ENCODE measurements at regions not wholly inside any gene's neighbourhood (a gene's known extent, or its start where the extent isn't known, plus 50 kb on each side); places are given as distances from the start of the nearest gene placed in this dataset.

DNA sequence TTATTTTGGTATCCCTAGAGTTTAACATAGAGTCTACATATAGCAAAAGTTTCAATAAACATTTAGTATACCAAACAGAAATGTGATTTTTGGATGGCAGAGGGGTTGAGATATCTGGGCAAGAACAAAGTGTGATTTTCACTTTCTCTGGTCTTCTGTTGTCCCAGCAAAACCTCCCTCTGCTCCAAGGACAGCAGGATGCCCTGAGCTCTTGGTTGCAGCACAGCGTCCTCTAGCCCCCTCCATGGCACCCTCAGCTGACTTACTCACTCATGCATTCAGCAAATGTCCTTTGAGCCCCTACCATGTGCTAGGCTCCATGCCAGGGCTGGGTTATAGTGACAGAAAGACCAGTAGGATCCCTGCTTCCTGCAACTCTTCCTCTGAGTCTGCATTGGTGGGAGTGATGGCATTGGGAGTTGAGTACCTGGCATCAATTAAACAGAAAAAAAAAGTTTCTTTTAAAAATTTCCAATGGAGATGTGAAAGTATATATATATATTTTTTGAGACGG, 104.8 kb upstream of the UBL3 start:
- no peak for DNase-seq (ENCODE audit: low read depth in 2 of 2)

DNA sequence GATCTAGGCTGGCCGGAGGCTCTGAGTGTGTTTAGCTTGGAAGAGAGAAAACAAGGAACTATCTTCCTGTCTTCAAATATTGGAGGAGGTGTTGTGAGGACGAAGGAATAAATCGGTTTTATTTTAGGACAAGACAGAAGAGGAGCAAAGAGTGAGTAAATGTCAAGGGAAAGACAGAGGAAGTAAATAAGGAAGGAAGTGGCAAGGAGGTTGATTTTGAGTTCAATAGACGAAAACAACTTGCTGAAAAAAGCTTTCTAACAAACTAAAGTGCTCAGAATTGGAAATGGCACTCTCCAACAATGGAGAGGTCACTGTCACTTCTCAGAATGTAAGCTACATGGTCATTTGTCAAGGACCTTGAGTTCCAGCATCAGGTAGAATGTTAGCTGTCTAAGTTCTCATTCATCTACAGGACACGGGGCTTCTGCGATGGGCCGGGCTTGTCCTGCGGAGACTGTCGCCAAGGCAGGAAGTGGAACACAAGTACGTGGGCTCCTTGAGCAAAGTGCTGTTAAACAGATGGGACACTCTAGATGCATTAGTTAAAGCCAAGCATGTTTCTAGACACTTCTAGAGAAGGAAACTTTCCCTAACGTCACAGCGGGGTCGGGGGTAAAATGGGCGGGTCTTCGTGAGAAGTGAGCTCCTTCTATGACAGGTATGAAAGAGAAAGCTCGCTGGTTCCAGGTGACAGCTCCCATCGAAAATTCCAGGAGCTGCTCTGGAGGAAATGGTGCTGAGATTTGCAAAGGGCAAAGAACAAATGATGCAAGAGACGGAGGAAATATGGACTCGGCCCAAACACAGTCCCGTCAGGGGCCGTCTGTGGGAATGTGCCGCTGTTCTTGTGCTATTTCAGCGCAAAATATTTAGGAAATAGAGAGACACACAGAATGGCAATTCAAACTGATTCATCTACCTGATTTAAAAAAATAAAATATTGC, 103.9 kb upstream of the UBL3 start:
- DNase-seq (ENCODE audit: low read depth in 2 of 2): no peak

DNA sequence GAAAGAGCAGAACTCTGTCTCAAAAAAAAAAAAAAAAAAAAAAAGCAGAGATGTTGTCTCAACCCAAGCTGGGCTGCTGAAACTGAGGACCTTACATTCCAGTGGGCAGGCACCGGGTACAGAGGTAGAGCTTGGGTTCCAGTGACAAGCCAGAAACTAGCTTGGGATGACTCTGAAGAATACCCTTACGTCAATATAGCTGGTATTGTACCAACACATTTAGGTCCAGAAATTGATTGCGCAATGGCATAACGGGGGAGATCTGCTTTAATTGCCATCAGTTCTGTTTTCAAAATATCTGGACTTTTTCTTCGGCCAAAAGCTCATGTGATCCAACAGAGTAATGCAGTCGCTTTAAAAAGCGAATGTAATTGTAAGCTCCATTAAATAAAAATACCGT, 103.1 kb upstream of the UBL3 start:
- DNase-seq (ENCODE audit: low read depth in 2 of 2): no peak

DNA sequence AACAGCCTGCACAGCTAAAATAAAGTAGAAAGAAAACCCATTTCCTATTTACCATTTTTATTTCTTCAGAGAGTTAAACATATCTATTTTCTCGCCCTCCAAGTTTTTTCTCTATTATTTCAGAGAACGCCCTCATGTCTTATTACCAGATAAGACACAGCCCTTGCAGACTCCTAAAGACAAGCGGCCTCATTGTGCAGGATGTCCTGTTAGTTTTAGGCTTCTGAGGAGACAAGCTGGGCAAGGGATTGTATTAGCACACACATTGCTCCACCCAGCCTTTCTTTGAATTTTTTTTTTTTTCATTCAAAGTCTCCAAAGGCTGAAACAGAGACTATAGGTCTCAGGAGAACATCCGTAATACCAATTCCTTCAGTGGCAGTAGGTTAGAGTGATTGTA, 101.8 kb upstream of the UBL3 start:
- DNase-seq (ENCODE audit: low read depth in 2 of 2): no peak

DNA sequence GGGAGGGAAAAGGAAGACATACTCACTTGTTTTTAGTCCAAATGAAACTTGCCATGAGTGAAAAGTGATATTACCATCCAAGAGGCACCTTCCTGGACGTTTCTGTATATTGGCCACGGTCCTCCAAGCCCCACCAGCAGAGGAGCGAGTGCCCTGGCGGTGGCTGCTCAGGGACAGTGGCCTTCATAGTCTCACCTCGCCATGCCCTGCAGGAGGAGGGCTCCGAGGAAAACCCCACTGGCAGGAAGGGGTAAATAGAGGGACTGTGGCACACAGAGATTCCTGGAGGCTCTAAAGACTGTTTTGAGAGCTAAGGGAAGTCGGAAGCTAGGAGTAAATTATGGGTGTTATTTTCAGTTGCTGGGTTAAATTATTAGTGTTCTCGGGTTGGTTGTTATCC, 98.4 kb upstream of the UBL3 start:
- DNase-seq (ENCODE audit: low read depth in 2 of 2): no peak

DNA sequence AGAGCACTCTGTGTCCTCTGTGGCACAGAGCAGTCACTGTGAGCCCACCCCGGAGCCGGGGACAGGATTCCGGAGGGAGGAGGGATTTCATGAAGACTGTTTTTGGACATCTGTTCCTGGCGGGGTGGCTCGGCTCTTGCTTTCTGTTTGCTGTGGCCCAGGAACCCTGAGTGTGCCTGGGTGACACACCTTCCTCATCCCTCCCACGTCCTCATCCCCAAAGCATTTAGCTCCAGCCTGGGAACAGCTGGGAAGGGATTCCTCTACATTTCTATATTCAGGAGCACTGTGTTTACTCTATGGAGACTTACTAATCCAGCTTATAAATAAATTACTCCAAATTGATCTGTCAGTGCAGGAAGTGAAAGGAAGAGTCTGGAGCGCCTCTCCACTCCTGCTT, 97.8 kb upstream of the UBL3 start:
- no peak for DNase-seq (ENCODE audit: low read depth in 2 of 2)

DNA sequence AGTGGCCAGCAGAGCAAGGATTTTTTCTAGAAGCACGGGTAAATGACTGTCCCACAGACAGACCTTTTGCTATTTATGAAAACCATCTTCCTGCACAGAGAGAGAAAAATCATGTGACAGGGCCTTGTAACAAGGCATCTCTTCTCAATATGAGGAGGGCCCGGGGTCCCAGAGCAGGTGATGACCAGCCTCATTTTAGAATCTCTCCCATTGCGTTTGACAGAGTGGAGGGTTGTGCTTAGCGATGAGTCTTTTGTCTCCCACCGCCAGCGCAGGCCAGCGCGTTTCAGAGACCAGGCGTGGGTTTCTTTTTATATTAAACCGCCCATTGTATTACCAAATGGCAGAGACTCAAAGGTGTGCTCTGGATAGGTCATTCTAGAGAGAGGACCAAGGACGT, 97.4 kb upstream of the UBL3 start:
- DNase-seq (ENCODE audit: low read depth in 2 of 2): no peak

DNA sequence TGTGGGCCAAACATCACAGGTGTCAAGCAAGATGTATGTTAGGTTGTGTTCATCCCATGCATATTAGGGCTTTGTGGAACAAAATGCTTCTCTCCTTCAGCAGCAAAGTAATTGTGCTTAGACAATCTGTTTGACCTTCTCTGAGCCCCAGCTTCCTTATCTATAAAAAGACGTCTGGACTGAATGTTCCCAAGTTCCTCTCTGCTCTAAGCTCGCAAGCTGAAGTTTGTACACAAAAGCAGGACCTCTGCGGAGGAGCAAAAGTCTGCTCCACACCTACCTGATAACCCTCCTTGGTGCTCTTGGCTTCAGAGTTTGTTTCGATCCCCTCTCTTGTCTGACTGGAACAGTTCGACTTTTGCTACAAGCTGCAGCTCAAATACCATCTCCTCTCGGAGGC, 95.7 kb upstream of the UBL3 start:
- no peak for DNase-seq (ENCODE audit: low read depth in 2 of 2)

DNA sequence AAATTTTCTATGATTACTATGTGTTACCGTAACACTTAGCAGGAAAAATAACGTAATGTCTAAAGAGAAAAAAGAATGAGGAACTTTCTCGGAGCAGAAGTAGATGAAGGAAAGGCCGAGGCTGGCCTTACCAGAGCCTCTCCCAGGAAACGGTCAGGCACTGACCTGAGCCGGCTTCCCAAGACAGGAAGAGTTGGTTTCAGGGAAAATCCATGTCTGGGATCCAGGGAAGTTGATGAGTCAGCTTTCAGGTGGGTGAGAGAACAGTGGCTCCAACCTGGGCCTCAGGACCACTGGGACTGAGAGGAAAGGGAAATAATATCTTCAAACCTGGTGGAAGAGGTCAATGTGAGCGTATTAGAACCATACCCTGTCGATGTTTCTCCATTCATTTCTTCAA, 93.3 kb upstream of the UBL3 start:
- DNase-seq (ENCODE audit: low read depth in 2 of 2): no peak

DNA sequence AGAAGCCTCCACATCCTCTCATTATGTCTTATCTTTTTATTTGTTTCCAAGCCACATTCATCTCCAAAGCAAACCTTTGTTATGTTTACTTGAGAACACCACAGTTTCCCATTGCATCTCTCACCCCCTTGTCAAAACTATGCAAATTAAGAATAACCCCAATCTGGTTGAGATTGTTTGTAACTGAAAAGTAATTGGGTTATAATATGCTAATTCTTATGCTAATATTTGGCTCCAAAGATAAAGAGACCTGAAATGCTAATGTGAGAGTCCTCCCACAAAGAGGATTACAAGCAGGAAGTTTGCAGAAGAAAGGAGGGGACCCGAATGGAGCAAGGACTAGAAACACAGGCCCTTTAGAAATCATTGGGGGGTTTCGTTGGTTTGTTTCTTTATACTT, 92.9 kb upstream of the UBL3 start:
- DNase-seq (ENCODE audit: low read depth in 2 of 2): no peak

DNA sequence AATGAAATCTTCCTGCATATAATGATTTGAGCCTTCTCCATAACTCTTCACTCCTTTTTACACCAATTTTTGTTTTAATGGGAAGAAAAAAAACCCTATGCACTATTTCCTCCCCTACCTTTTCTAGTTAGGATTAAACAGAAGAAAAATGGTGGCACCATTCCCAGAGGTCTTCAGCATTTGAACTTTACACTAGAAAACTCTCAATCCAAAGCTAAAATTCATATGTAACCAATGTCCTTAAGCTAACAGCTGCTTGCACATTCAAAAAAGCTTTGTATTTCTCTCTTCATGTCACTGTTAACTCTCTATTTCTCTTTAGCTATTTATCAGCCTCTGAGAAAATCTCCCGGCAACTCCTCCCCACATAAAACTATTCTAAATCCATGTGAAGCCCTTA, 90.3 kb upstream of the UBL3 start:
- no peak for DNase-seq (ENCODE audit: low read depth in 2 of 2)

DNA sequence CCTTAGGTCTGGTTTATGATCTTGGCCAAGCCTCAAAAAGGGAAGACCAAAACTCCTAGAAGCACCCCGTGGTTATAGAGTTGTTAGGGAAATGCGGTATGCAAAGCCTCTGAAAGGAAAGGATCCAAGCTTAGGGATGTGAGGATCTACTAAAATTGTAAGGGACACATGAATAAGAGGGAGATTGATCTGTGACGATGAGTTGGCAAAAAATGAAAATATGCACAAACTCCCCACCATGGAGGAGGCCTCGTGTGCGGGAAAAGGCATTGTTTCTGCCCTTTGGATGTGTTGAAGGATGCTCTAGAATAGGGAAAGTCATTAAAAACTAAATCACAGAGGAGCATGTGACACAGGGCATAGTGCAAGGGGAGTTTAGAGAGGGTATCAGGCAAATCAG, 88.7 kb upstream of the UBL3 start:
- no peak for DNase-seq (ENCODE audit: low read depth in 2 of 2)

DNA sequence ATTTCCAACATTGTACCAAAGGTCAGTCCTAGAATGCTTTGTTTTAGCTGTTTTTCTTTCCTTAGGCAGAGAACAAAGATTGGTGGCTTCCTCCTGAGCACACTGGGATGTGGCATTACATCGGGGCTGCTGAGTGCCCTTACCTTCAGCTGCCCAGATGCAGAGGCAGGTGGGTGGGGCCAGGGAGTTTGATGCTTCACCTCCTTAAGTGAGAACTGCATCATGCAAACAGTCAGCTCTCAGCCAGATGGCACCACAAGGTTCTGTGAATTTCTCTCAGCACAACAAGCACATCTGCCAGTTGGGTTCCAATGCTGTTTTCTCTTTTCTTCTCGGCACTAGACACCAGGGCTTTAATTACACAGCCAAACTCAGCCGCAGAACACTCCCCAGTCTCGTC, 87.4 kb upstream of the UBL3 start:
- no peak for DNase-seq (ENCODE audit: low read depth in 2 of 2)

DNA sequence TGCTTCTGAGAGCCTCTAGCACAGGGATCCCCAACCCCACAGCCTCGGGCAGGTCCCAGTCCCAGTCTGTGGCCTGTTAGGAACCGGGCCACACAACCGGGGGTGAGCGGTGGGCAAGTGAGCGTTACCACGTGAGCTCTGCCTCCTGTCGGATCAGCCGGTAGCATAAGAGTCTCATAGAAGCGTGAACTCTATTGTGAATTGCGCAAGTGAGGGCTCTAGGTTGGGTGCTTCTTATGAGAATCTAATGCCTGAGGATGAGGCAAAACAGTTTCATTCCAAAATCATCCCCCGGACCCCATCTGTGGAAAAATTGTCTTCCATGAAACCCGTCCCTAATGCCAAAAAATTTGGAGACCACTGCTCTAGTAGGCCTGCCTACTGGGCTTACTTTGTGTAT, 87.0 kb upstream of the UBL3 start:
- no peak for DNase-seq (ENCODE audit: low read depth in 2 of 2)

DNA sequence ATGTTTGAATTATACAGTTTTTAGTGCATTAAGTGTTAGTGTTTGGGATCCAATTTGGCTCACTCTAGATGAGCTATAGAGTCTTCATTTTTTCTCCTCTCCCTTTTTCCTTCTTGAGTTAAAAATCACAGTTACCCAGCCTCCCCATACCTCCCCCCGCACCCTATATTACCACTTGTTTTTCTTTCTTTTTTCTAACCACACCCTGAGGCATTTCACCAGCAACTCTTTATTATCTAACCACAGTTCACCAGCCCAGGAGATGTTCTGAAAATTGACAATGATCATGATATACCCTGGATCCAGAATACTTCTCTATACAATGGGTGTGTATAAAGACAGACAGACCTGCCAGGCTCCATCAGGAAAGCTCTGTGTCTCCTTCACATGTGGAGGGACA, 86.5 kb upstream of the UBL3 start:
- DNase-seq (ENCODE audit: low read depth in 2 of 2): no peak

DNA sequence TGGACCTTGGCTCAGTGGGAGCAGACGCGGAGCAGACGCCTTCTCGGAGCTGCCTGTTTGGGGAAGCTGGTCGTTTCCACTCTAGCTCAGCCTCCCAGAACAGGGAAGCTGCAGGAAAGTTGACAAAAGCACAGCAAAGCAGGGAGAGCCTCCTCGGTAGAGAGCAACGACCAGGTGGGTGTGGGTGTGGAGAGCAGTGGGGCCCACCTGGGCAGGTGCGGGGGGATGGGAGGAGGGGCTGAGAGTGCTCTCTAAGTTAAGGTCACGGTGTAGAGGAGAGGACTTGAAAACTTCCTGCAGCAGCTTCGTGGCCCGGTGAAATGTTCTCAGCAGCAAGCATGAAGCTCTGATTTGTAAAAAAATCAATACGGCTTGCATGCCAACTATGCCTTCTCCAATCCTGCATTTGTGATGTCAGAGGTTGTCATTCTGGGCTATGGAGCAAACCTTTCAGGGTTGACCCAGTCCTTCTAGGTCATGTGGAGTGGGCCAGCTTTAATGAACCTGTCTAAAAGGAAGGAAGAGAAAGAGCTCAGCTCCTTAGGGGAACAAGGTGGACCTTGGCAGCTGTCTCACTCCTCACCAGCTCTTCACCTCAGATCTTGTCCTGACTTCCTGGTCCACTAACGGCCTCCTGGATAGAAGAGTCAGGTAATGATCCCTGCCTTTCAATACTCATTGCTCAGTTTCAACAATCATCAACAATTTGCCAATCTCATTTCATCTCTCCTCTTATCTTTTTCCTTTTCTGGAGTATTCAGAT, 85.8 kb upstream of the UBL3 start:
- DNase-seq (ENCODE audit: low read depth in 2 of 2): no peak

DNA sequence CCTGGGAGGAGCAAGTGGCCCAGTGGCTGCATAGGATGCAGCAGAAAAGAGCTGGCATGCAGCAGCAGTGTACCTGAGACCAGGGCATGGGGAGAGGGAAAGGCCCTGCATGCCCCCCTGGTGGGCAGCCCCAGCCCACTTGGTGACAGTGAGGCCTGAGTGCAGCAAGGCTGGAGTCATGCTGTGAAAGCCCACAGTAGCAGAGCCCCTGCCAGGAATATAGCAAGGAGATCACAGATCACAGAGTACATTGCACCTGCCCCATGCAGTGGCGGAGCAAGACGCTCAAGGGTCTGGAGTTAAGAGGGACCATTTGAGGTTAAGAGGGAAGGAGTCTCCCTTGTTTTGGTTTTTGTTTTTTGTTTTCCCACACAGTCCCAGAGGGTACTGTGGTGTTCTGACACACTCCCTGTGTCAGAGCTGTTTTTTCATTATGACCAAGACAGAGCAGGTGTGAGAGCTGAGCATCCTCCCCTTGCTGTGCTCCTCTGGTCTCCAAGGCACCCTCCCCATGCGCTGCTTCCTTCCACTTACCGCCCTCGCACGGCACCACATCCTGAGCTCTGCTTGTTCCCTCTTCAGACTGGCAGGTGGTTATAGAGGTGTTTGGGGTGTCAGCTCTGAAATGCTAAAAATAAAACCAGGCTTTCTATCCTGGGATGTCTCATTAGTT, 85.0 kb upstream of the UBL3 start:
- no peak for DNase-seq (ENCODE audit: low read depth in 2 of 2)

DNA sequence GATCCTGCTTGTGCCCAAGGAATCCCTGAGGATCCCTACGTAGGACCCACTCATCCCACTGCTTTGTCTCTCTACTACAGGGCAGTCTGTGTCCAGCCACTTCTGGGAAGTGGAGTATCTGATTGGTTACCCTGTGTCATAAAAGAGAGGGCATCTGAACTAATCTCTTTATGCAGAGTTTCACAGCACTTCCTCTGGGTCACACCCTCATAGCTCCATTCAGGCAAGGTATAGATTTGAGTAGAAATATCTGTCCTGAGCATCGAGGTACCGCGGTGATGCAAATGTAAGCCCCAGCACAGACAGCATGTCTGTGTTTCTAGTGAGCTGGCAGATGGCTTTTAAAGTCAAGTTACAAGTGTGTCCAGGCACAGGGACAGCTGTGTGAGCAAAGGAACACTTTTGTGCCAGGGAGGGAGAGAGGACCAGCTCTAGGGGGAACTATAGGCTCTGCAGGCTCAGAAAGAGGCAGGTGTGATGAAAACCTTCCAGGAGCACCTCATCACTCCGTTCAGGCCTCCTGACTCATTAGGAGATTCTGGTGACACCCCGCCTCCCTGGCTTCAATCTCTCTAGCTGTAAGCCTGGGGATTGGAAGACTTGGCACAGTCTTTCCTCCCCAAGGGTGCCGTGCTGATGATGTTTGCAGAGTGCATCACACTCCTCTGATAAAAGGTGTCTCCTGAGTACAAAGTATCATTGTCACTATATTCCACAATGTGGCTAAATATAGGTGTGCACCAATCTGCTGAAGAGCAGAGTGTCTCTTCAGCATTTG, 84.3 kb upstream of the UBL3 start:
- DNase-seq (ENCODE audit: low read depth in 2 of 2): no peak

DNA sequence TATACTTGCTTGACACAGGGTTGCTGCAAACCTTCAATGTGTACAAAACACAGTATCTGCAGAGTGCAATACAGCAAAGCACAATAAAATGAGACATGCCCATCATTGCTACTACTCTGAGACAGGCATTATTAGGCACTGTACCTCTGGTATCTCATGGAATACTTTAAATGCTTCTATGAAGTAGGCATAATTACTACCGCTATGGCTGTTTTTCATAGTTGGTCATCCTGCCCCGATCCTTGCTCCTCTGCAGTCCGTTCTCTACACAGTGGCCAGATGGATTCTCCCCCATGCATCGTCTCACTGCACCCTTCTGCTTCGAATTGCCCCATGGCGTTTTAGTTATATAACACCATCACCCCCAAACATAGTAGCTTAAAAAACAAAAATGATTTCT, 83.0 kb upstream of the UBL3 start:
- DNase-seq (ENCODE audit: low read depth in 2 of 2): no peak

DNA sequence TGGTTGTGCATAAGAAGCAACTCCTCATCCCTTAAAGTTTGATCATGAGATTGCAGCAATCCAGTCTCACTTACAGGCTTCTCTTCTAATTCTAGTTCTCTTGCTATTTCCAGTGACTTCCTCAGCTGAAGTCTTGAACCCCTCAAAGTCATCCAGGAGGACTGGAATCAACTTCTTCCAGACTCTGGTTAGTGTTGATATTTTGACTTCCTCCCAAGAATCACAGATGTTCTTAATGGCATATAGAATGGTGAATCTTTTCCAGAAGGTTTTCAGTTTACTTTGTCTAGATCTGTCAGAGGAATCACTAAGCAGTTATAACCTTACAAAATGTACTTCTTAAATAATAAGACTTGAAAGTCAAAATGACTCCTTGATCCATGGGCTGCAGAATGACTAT, 81.3 kb upstream of the UBL3 start:
- no peak for DNase-seq (ENCODE audit: low read depth in 2 of 2)

DNA sequence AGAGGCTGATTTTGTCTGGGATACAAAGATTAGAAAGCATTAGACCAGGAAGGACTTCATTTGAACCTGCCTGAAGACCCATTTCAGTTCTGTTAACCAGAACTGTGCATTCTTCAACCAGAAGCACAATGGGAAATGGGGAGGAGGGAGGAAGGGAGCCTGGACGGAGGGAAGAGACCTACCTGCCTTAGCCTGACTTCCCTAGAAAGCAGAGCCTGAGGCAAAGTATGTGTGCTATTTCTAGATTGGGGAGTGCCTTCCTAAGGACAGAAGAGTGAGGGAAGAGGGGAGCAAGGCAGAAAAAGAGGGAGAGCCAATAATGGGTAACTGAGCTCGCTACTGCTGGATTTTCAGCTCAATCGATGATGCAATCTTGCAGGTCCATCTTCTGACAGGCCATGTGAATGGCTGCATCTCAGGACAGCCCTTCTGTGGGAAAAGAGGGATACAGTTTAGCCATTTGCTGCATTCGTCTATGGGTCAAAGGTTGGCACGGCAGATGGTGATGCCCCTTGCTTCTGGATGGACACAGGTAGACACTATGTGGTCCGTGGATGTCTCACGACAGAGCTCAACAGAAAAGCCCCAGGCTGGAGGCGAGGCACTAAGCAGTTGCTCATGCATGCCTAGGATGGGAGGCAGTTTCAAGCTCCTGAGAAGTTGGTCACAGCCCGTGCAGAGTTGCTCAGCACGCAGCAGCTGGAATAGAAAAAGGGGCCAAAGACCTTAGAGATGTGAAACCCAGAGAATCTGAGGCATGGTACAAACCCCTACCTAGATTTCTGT, 78.8 kb upstream of the UBL3 start:
- no peak for DNase-seq (ENCODE audit: low read depth in 2 of 2)

Data from fibroblast of skin of left biceps (primary cell).